K562 (cell line): ENCODE measurements at regions not wholly inside any gene's neighbourhood (a gene's known extent, or its start where the extent isn't known, plus 50 kb on each side); places are given as distances from the start of the nearest gene placed in this dataset.

ENCODE experiments used
- ATAC-seq: fragments of 200-7000 bp; cut with Tn5 transposase; 3 replicates; pipeline ENCODE4 v1.9.1; 2020; ENCODE audit warnings: moderate library complexity
- BruUV-seq: library from RNA; stranded (reverse); fragments of 400-500 nt; replicated peaks from 2 replicates; lab custom pipeline; 2021; lab: Mats Ljungman, UMichigan
- CTCF ChIA-PET: fragments of 300-600 bp; formaldehyde crosslinking; extraction: SDS; loops from one replicate; lab custom pipeline; 2021; ENCODE audit warnings: low intra/inter-chr PET ratio; lab: Yijun Ruan, JAX
- POLR2A ChIA-PET: fragments of 300-600, 350-650 bp; sonication (Branson Sonifier 250); formaldehyde crosslinking; extraction: SDS; loops from one replicate; lab custom pipeline; 2021; ENCODE audit warnings: antibody characterized with exemption, inconsistent platforms; lab: Yijun Ruan, JAX
- DNase-seq, 4 experiments: peaks; one replicate each; pipeline versions ENCODE4 v3.0.0 to v3.0.0-alpha.2; 2011 to 2018; ENCODE audit warnings: low spot score in 3 of 4, mixed read lengths in 3 of 4; ENCODE audit errors: extremely low read depth in 1 of 4
- FAIRE-seq: peaks from 2 replicates; lab custom pipeline; 2011; peaks lifted over from hg19 to GRCh38; lab: Jason Lieb, UNC
- H2AFZ ChIP-seq: 2 replicates; pipeline ENCODE4 v1.6.0; 2011; ENCODE audit warnings: low read depth, low read length, control low read depth, inconsistent platforms
- H3K27ac ChIP-seq: fragments of 200-600 bp; 3 replicates; pipeline ENCODE4 v1.8.0; 2011; ENCODE audit warnings: low read depth, mild to moderate bottlenecking, control low read depth, inconsistent platforms, low read length, moderate library complexity, mixed read lengths; ENCODE audit errors: extremely low read depth
- H3K27me3 ChIP-seq, 2 experiments: fragments of 300-600 bp in 1 of 2; 2 replicates in 1 of 2; 3 replicates in 1 of 2; pipeline versions ENCODE4 v1.6.0 to v1.8.0; 2011; ENCODE audit warnings: inconsistent platforms in 2 of 2, low read length in 2 of 2, mild to moderate bottlenecking in 1 of 2, mixed read lengths in 1 of 2, moderate library complexity in 1 of 2; ENCODE audit not compliant: control insufficient read depth in 2 of 2, insufficient read depth in 2 of 2
- H3K36me3 ChIP-seq: fragments of 300-600 bp; 3 replicates; pipeline ENCODE4 v1.8.0; 2011; ENCODE audit warnings: mild to moderate bottlenecking, low read length, inconsistent platforms; ENCODE audit not compliant: control insufficient read depth, insufficient read depth
- H3K4me1 ChIP-seq, 2 experiments: fragments of 200-600 bp in 1 of 2; replicated peaks in 1 of 2; 2 replicates in 1 of 2; 3 replicates in 1 of 2; pipeline versions ENCODE4 v1.5.1 to v1.8.0; 2011; ENCODE audit warnings: inconsistent platforms in 2 of 2, low read length in 2 of 2, mild to moderate bottlenecking in 1 of 2, mixed read lengths in 1 of 2, moderate library complexity in 1 of 2; ENCODE audit not compliant: control insufficient read depth in 2 of 2, insufficient read depth in 2 of 2
- H3K4me2 ChIP-seq: 2 replicates; pipeline ENCODE4 v1.6.1; 2011; ENCODE audit warnings: low read length, control low read depth, inconsistent platforms, mixed read lengths; ENCODE audit not compliant: insufficient read depth
- H3K4me3 ChIP-seq: fragments of 200-600 bp; sonication (generic), shearing (Covaris generic); 2 replicates; pipeline ENCODE4 v1.5.1; 2016; ENCODE audit warnings: control low read depth, inconsistent platforms
- H3K79me2 ChIP-seq: fragments of 200-600 bp; 3 replicates; pipeline ENCODE4 v1.8.0; 2011; ENCODE audit warnings: low read length, inconsistent platforms; ENCODE audit not compliant: control insufficient read depth, insufficient read depth
- H3K9ac ChIP-seq, 2 experiments: 2 replicates each; pipeline versions ENCODE4 v1.6.0 to v1.6.1; 2011; ENCODE audit warnings: low read depth in 2 of 2, low read length in 2 of 2, control low read depth in 1 of 2, inconsistent platforms in 1 of 2, mild to moderate bottlenecking in 1 of 2, mixed read lengths in 1 of 2; ENCODE audit not compliant: insufficient read depth in 1 of 2
- H3K9me1 ChIP-seq: one replicate; pipeline ENCODE4 v1.6.0; 2011; ENCODE audit warnings: inconsistent platforms, mild to moderate bottlenecking, low read length, moderate library complexity; ENCODE audit not compliant: control insufficient read depth, insufficient read depth
- H3K9me3 ChIP-seq: replicated peaks from 2 replicates; pipeline ENCODE4 v1.5.1; 2011; ENCODE audit warnings: low read depth, low read length, inconsistent platforms; ENCODE audit not compliant: control insufficient read depth, insufficient read depth
- H4K20me1 ChIP-seq: replicated peaks from 2 replicates; pipeline ENCODE4 v1.6.1; 2011; ENCODE audit warnings: low read length, inconsistent platforms, mixed read lengths; ENCODE audit not compliant: control insufficient read depth, insufficient read depth
- AFF4 ChIP-seq: sonication (generic); formaldehyde crosslinking; IDR thresholded peaks from 2 replicates; pipeline ENCODE4 v1.8.0; 2023; ENCODE audit warnings: mild to moderate bottlenecking, missing genetic modification reagents
- ELK3 ChIP-seq: fragments of 450-650 bp; formaldehyde crosslinking; IDR thresholded peaks from 2 replicates; pipeline ENCODE4 v1.4.0; 2020; ENCODE audit warnings: mild to moderate bottlenecking
- GATAD2A ChIP-seq: fragments of 450-650 bp; IDR thresholded peaks from 2 replicates; pipeline ENCODE4 v1.6.1; 2017
- MTA1 ChIP-seq: fragments of 450-650 bp; IDR thresholded peaks from 2 replicates; pipeline ENCODE4 v1.6.1; 2017; ENCODE audit warnings: borderline replicate concordance
- WGBS: fragments of 100-300 bp; shearing (Covaris generic); methylation state at CpG from one replicate; pipeline ENCODE4 v1.1.6; 2016; ENCODE audit warnings: low coverage, mixed read lengths; ENCODE audit not compliant: insufficient coverage; ENCODE audit errors: missing lambda C conversion rate; 5-methylcytosine and 5-hydroxymethylcytosine counted together
- in situ Hi-C: fragments of 300-500 bp; cut with MboI; formaldehyde crosslinking; loops from 4 replicates; pipeline ENCODE4 v1.15.0; 2018; ENCODE audit warnings: inconsistent platforms, mixed read lengths
- intact Hi-C: fragments of 100-400 bp; cut with micrococcal nuclease; formaldehyde crosslinking; loops from 2 replicates; pipeline ENCODE4 v1.14.2; 2022

- TF ChIP-seq AFF4 (no peak), ELK3 (no peak)
Measured at GRCh38 chr4:74656596-74656995, 137.7 kb downstream of the BTC start (continued).

GRCh38 chr4:74658116-74658515 is 136.2 kb downstream of the BTC start:
- Histone ChIP-seq H3K27me3 (no peaks in the 10 kb centered on the region), H3K4me3 (no peak overlapping the region), H3K9ac (no peak overlapping the region), H3K36me3 (no peaks in the 10 kb centered on the region), H3K4me1 (peaks cover 0 to 12% of the 10 kb centered on the region in 2 experiments; a peak in 2 of 5 replicates), H2AFZ (no peak overlapping the region), H3K79me2 (no peaks in the 10 kb centered on the region), H3K9me1 (no peaks in the 10 kb centered on the region), H3K4me2 (no peak overlapping the region), H3K9me3 (no peaks in the 10 kb centered on the region), H4K20me1 (no peaks in the 10 kb centered on the region), H3K27ac (no peak overlapping the region)
- 94% methylated on average over 1 of the region's 1 CpG for WGBS
- intact Hi-C loops (no loop called here), in situ Hi-C loops (loop anchor here (25.0 kb wide), 1 partner anchor 946 kb away; no protein-coding TSS in a partner anchor)
- FAIRE-seq (no peak), ATAC-seq (no peak), DNase-seq (no peak)
- TF ChIP-seq GATAD2A (no peak), MTA1 (no peak)
- no TSS peak for BruUV-seq
- POLR2A ChIA-PET, result no interaction called here
- CTCF ChIA-PET, result no interaction called here
